GM21390 (cell line): ENCODE measurements at regions not wholly inside any gene's neighbourhood (a gene's known extent, or its start where the extent isn't known, plus 50 kb on each side); places are given as distances from the start of the nearest gene placed in this dataset.
A peak's percentile ranks its signal among the peaks of the same experiment; 100 is the strongest.
"Not testable (repeated sequence)": the region's sequence is repeated elsewhere in the genome, so short reads cannot be mapped to it uniquely, and the experiment has no call there.

ENCODE experiments used
- ATAC-seq: cut with Tn5 transposase; IDR thresholded peaks from one replicate; pipeline ENCODE4 v1.9.1; 2021; ENCODE audit not compliant: unreplicated experiment

- ATAC-seq = no peak
Observed at GRCh38 chr14:30257946-30258661, 300.9 kb upstream of the G2E3 start.

- ATAC-seq = no peak
Observed at GRCh38 chr14:30260833-30261607, 297.9 kb upstream of the G2E3 start.

GRCh38 chr14:30264161-30264560 lies 294.8 kb upstream of the G2E3 start:
- no peak for ATAC-seq

GRCh38 chr14:30266290-30266689 lies 292.7 kb upstream of the G2E3 start:
- no peak for ATAC-seq

- ATAC-seq = no peak
Observed at GRCh38 chr14:30267141-30267540, 291.8 kb upstream of the G2E3 start.

GRCh38 chr14:30270200-30271161 lies 288.5 kb upstream of the G2E3 start:
- peak; percentile 100 for ATAC-seq

- ATAC-seq = no peak
Observed at GRCh38 chr14:30271811-30272323, 287.1 kb upstream of the G2E3 start.

GRCh38 chr14:30272848-30273832 lies 285.8 kb upstream of the G2E3 start:
- ATAC-seq = no peak

- no peak for ATAC-seq
Observed at GRCh38 chr14:30275604-30276003, 283.4 kb upstream of the G2E3 start.

- ATAC-seq = no peak
Observed at GRCh38 chr14:30277268-30277667, 281.7 kb upstream of the G2E3 start.

- ATAC-seq = not testable (repeated sequence)
Observed at GRCh38 chr14:30278856-30279255, 280.1 kb upstream of the G2E3 start.

- ATAC-seq = peak; percentile 60
Observed at GRCh38 chr14:30283822-30284446, 275.0 kb upstream of the G2E3 start.

GRCh38 chr14:30284808-30285207 lies 274.1 kb upstream of the G2E3 start:
- no peak for ATAC-seq

GRCh38 chr14:30287579-30288445 lies 271.1 kb upstream of the G2E3 start:
- no peak for ATAC-seq

GRCh38 chr14:30290001-30290400 lies 269.0 kb upstream of the G2E3 start:
- ATAC-seq = no peak

GRCh38 chr14:30291216-30291615 lies 267.7 kb upstream of the G2E3 start:
- ATAC-seq = no peak

GRCh38 chr14:30292541-30292940 lies 266.4 kb upstream of the G2E3 start:
- ATAC-seq = no peak

GRCh38 chr14:30295980-30296379 lies 263.0 kb upstream of the G2E3 start:
- ATAC-seq = no peak
